ENCODE measurements at regions not wholly inside any gene's neighbourhood (a gene's known extent, or its start where the extent isn't known, plus 50 kb on each side); places are given as distances from the start of the nearest gene placed in this dataset.

DNA sequence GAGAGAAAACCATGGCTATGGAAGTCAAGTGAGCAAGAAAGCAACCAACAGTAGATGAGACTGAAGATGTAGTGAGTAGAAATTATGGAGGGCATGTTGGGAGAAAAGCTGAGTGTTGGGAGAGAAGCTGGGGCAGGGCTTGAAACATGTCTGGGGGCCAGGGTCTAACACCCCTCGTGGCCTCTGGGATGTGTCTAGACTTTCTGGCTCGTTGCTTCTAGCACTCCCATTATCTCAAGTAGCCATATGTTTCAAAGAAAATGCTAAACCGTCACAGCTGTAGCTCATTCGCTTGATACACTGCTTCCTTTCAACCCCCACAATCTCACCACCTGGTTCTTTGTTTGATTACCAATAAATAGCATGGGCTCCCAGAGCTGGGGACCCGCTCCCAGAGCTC, 83.8 kb upstream of the BCHE start (continued):
- TF ChIP-seq, protein P1, sequence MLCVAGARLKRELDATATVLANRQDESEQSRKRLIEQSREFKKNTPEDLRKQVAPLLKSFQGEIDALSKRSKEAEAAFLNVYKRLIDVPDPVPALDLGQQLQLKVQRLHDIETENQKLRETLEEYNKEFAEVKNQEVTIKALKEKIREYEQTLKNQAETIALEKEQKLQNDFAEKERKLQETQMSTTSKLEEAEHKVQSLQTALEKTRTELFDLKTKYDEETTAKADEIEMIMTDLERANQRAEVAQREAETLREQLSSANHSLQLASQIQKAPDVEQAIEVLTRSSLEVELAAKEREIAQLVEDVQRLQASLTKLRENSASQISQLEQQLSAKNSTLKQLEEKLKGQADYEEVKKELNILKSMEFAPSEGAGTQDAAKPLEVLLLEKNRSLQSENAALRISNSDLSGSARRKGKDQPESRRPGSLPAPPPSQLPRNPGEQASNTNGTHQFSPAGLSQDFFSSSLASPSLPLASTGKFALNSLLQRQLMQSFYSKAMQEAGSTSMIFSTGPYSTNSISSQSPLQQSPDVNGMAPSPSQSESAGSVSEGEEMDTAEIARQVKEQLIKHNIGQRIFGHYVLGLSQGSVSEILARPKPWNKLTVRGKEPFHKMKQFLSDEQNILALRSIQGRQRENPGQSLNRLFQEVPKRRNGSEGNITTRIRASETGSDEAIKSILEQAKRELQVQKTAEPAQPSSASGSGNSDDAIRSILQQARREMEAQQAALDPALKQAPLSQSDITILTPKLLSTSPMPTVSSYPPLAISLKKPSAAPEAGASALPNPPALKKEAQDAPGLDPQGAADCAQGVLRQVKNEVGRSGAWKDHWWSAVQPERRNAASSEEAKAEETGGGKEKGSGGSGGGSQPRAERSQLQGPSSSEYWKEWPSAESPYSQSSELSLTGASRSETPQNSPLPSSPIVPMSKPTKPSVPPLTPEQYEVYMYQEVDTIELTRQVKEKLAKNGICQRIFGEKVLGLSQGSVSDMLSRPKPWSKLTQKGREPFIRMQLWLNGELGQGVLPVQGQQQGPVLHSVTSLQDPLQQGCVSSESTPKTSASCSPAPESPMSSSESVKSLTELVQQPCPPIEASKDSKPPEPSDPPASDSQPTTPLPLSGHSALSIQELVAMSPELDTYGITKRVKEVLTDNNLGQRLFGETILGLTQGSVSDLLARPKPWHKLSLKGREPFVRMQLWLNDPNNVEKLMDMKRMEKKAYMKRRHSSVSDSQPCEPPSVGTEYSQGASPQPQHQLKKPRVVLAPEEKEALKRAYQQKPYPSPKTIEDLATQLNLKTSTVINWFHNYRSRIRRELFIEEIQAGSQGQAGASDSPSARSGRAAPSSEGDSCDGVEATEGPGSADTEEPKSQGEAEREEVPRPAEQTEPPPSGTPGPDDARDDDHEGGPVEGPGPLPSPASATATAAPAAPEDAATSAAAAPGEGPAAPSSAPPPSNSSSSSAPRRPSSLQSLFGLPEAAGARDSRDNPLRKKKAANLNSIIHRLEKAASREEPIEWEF (CRISPR knock-in tag; IDR thresholded peaks at IDR 0.05) = no peak
- no peak for TF ChIP-seq ZNF165 (CRISPR knock-in tag; IDR thresholded peaks at IDR 0.05; ENCODE audit: borderline replicate concordance)
- no peak for TF ChIP-seq MCM3 (IDR thresholded peaks at IDR 0.05)
- TF ChIP-seq RCOR1 (IDR thresholded peaks at IDR 0.05; ENCODE audit: borderline replicate concordance in 1 of 2, low read depth in 2 of 2, low read length in 2 of 2) = no peak
- TF ChIP-seq TAL1 (IDR thresholded peaks at IDR 0.05) = peak; percentile 70
- TF ChIP-seq ZFPM2 (CRISPR knock-in tag; IDR thresholded peaks at IDR 0.05) = no peak
- no peak for TF ChIP-seq CEBPB (tag; IDR thresholded peaks at IDR 0.05)
- peak; percentile 49; the same call in 1 of the 2 replicates for TF ChIP-seq STAT5A (IDR thresholded peaks at IDR 0.05; ENCODE audit: borderline replicate concordance, low read length)
- TF ChIP-seq POLR3A (IDR thresholded peaks at IDR 0.05; ENCODE audit: borderline replicate concordance, extremely low read depth, insufficient read depth, insufficient read length) = no peak
- TF ChIP-seq EHMT2 (IDR thresholded peaks at IDR 0.05) = 0 out of 2 replicates have a peak, but pooled peaks have one; percentile 37
- TF ChIP-seq, protein P2, sequence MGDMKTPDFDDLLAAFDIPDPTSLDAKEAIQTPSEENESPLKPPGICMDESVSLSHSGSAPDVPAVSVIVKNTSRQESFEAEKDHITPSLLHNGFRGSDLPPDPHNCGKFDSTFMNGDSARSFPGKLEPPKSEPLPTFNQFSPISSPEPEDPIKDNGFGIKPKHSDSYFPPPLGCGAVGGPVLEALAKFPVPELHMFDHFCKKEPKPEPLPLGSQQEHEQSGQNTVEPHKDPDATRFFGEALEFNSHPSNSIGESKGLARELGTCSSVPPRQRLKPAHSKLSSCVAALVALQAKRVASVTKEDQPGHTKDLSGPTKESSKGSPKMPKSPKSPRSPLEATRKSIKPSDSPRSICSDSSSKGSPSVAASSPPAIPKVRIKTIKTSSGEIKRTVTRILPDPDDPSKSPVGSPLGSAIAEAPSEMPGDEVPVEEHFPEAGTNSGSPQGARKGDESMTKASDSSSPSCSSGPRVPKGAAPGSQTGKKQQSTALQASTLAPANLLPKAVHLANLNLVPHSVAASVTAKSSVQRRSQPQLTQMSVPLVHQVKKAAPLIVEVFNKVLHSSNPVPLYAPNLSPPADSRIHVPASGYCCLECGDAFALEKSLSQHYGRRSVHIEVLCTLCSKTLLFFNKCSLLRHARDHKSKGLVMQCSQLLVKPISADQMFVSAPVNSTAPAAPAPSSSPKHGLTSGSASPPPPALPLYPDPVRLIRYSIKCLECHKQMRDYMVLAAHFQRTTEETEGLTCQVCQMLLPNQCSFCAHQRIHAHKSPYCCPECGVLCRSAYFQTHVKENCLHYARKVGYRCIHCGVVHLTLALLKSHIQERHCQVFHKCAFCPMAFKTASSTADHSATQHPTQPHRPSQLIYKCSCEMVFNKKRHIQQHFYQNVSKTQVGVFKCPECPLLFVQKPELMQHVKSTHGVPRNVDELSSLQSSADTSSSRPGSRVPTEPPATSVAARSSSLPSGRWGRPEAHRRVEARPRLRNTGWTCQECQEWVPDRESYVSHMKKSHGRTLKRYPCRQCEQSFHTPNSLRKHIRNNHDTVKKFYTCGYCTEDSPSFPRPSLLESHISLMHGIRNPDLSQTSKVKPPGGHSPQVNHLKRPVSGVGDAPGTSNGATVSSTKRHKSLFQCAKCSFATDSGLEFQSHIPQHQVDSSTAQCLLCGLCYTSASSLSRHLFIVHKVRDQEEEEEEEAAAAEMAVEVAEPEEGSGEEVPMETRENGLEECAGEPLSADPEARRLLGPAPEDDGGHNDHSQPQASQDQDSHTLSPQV (IDR thresholded peaks at IDR 0.05) = no peak

Data from K562 (cell line).